C4-2B (cell line): ENCODE measurements at regions not wholly inside any gene's neighbourhood (a gene's known extent, or its start where the extent isn't known, plus 50 kb on each side); places are given as distances from the start of the nearest gene placed in this dataset.

Source experiments
- CTCF ChIP-seq: fragments of 450-650 bp; conservative IDR thresholded peaks from 2 replicates; pipeline ENCODE4 v1.5.1; 2017; ENCODE audit warnings: mild to moderate bottlenecking
- ZFX ChIP-seq: fragments of 450-650 bp; IDR thresholded peaks from 2 replicates; pipeline ENCODE4 v1.6.1; 2017

- TF ChIP-seq CTCF (no peak), ZFX (no peak)
Observed at GRCh38 chr9:11471321-11471720, 858.5 kb upstream of the PTPRD start.
